ENCODE measurements at regions not wholly inside any gene's neighbourhood (a gene's known extent, or its start where the extent isn't known, plus 50 kb on each side); places are given as distances from the start of the nearest gene placed in this dataset.
A peak's percentile ranks its signal among the peaks of the same experiment; 100 is the strongest.
"Not testable (repeated sequence)": the region's sequence is repeated elsewhere in the genome, so short reads cannot be mapped to it uniquely, and the experiment has no call there.

- no peak for DNase-seq
These were observed 105.6 kb upstream of the NECTIN3 start for GRCh38 chr3:110965976-110966375.

GRCh38 chr3:110966966-110967663 is 104.5 kb upstream of the NECTIN3 start:
- no peak for DNase-seq

GRCh38 chr3:110968076-110968475 is 103.5 kb upstream of the NECTIN3 start:
- no peak for DNase-seq

GRCh38 chr3:110969229-110970211 is 102.1 kb upstream of the NECTIN3 start:
- peak; percentile 12 for DNase-seq

GRCh38 chr3:110971010-110971601 is 100.5 kb upstream of the NECTIN3 start:
- no peak for DNase-seq

DNA sequence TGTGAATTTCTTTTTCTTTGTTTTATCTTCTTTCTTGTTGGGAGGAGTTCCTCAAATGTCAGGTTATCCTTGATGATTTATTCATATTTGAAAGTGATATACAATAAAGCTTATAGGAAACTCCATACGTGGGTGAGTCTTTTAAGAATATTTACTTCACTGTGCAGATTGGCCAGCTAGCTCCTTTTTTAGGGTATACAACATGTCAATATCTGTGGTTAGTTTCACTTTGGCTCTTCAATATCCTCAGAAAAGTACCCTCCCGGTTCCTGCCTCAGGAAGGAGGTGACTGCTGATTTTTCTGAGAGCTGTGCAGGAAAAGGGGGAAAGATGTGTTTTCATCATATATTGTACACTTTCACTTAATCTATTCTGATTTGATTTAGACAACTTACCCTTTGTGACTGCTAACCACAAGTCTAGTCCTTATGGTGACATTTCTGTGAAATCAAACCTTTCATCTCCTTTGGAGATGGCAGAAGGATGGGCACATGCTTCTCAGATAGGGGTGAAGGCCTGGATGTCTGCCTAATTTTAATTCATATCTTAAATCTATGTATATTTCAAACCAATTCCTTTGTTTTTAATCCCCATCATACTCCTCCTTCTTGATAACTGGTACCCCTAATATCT is 98.2 kb upstream of the NECTIN3 start:
- no peak for DNase-seq

- DNase-seq: no peak
These were observed 96.7 kb upstream of the NECTIN3 start for GRCh38 chr3:110974902-110975301.

DNA sequence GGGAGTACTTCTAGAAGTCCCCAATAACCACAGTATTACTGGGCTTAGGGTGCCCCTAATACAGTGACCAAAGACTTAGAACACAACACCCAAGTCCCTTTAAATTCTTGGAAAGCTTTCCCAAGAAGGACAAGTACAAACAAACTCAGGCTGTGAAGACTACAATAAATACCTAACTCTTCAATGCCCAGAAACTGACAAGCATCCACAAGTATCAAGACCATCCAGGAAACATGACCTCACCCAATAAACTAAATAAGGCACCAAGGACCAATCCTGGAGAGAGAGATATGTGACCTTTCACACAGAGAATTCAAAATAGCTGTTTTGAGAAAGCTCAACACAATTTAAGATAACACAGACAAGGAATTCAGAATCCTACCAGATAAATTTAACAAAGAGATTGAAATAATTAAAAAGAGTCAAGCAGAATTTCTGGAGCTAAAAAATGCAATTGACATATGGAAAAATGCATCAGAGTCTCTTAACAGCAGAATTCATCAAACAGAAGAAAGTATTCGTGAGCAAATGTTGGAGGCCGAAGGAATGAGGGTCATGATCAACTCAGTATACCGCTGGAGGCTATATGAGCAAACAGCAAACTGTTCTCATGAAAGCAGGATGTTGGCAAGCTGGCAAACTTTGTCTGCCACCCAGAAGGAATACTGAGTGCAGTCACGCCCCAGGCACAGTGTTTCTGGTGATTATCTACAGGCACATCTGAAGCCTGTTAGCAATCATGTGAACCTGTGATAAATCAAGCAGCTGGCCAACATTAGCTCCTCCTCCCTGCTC is 87.0 kb upstream of the NECTIN3 start:
- DNase-seq: no peak

DNA sequence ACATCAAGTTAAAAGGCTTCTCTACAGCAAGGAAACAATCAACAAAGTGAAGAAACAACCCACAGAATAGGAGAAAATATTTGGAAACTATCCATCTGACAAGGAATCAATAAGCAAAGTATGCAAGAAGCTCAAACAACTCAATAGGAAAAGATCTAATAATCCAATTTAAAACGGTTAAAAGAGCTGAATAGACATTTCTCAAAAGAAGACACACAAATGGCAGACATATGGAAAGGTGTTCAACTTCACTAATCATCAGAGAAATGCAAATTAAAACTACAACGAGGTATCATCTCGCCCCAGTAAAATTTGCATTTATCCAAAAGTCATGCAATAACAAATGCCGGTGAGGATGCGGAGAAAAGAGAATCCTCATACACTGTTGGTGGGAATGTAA is 82.2 kb upstream of the NECTIN3 start:
- DNase-seq: no peak

DNA sequence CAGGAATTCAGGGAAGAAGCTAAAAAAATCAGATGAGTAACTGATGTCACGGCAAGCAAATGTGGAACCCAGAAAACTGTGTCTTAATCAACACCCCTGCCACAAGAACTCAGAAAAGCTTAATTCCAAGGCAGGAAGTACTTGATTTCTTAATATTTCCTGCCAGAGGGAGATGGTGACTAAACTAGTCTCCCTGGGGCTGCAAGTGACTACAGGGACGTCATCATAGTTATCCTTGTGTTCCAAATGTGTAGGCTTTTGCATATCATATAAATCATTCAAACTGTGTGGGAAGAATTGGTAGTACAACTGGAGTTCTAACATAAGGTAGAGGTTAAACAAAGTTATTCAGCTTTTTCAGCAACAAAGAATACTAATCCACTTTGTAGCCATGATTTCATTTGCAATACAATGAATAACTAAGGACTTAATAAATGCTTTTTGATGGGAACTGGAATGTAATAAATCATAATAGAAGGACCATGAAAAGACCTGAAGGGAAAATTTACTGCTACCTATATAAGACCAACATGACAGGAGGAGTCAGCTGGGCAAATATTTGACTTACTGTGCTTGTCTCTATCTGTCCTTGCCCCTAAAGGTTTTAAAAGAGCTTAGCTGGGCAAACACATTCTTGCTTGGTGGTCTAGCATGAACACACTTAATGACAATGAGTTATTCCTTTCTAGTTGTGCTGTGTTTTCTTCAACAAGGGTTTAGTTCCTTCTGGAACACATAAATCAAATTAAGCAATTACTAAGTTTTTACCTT is 76.0 kb upstream of the NECTIN3 start:
- peak; percentile 83 for DNase-seq

DNA sequence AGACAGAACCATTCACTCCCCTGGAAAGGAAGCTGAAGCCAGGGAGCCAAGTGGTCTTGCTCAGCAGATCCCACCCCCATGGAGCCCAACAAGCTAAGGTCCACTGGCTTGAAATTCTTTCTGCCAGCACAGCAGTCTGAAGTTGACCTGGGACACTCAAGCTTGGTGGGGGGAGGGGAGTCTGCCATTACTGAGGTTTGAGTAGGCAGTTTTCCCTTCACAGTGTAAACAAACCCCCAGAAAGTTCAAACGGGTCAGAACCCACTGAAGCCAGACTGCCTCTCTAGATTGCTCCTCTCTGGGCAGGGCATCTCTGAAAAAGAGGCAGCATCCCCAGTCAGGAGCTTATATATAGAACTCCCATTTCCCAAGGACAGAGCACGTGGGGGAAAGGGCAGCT is 72.8 kb upstream of the NECTIN3 start:
- not testable (repeated sequence) for DNase-seq

- DNase-seq: not testable (repeated sequence)
These were observed 65.1 kb upstream of the NECTIN3 start for GRCh38 chr3:111006485-111006884.

- DNase-seq: no peak
These were observed 59.0 kb upstream of the NECTIN3 start for GRCh38 chr3:111012388-111013248.

Data from fibroblast of skin of scalp (primary cell).